NCI-H1105 treated with DMSO at 0.1 percent for 48 hours (cell line): ENCODE measurements at regions not wholly inside any gene's neighbourhood (a gene's known extent, or its start where the extent isn't known, plus 50 kb on each side); places are given as distances from the start of the nearest gene placed in this dataset.

Experiments
- DNase-seq: peaks from one replicate; lab custom pipeline; 2025; lab: John Stamatoyannopoulos, UW

GRCh38 chr18:67742525-67742924, 226.0 kb upstream of the DSEL start:
- no peak for DNase-seq

GRCh38 chr18:67735506-67735905, 219.0 kb upstream of the DSEL start:
- DNase-seq = no peak

GRCh38 chr18:67733088-67733487, 216.6 kb upstream of the DSEL start:
- no peak for DNase-seq

GRCh38 chr18:67731851-67732250, 215.3 kb upstream of the DSEL start:
- no peak for DNase-seq

GRCh38 chr18:67730886-67731285, 214.4 kb upstream of the DSEL start:
- DNase-seq = no peak

GRCh38 chr18:67728364-67728763, 211.8 kb upstream of the DSEL start:
- DNase-seq = no peak

GRCh38 chr18:67726882-67727281, 210.4 kb upstream of the DSEL start:
- no peak for DNase-seq

GRCh38 chr18:67717800-67718199, 201.3 kb upstream of the DSEL start:
- DNase-seq = no peak

GRCh38 chr18:67715567-67715966, 199.0 kb upstream of the DSEL start:
- DNase-seq = no peak

- DNase-seq = no peak
Observed at GRCh38 chr18:67710639-67711038, 194.1 kb upstream of the DSEL start.

- DNase-seq = no peak
Observed at GRCh38 chr18:67705748-67706147, 189.2 kb upstream of the DSEL start.

- no peak for DNase-seq
Observed at GRCh38 chr18:67695684-67696083, 179.2 kb upstream of the DSEL start.

- DNase-seq = no peak
Observed at GRCh38 chr18:67694787-67695186, 178.3 kb upstream of the DSEL start.

GRCh38 chr18:67692811-67693210, 176.3 kb upstream of the DSEL start:
- DNase-seq = no peak

GRCh38 chr18:67682516-67682915, 166.0 kb upstream of the DSEL start:
- no peak for DNase-seq

- no peak for DNase-seq
Observed at GRCh38 chr18:67677489-67677888, 161.0 kb upstream of the DSEL start.

- DNase-seq = no peak
Observed at GRCh38 chr18:67672716-67673115, 156.2 kb upstream of the DSEL start.

GRCh38 chr18:67672155-67672554, 155.6 kb upstream of the DSEL start:
- no peak for DNase-seq

GRCh38 chr18:67670024-67670543, 153.6 kb upstream of the DSEL start:
- DNase-seq = no peak

GRCh38 chr18:67665266-67665665, 148.7 kb upstream of the DSEL start:
- DNase-seq = no peak

GRCh38 chr18:67662996-67663395, 146.5 kb upstream of the DSEL start:
- DNase-seq = no peak

GRCh38 chr18:67661555-67661954, 145.0 kb upstream of the DSEL start:
- DNase-seq = no peak

- no peak for DNase-seq
Observed at GRCh38 chr18:67654101-67654500, 137.6 kb upstream of the DSEL start.

- DNase-seq = peak; percentile 16
Observed at GRCh38 chr18:67652288-67652687, 135.8 kb upstream of the DSEL start.

GRCh38 chr18:67651438-67651837, 134.9 kb upstream of the DSEL start:
- DNase-seq = no peak
